GM19240 (cell line): ENCODE measurements at regions not wholly inside any gene's neighbourhood (a gene's known extent, or its start where the extent isn't known, plus 50 kb on each side); places are given as distances from the start of the nearest gene placed in this dataset.
"Not testable (repeated sequence)": the region's sequence is repeated elsewhere in the genome, so short reads cannot be mapped to it uniquely, and the experiment has no call there.

Experiments
- DNase-seq: peaks from one replicate; pipeline ENCODE4 v3.0.0; 2011; ENCODE audit warnings: low spot score; ENCODE audit not compliant: insufficient read length

DNA sequence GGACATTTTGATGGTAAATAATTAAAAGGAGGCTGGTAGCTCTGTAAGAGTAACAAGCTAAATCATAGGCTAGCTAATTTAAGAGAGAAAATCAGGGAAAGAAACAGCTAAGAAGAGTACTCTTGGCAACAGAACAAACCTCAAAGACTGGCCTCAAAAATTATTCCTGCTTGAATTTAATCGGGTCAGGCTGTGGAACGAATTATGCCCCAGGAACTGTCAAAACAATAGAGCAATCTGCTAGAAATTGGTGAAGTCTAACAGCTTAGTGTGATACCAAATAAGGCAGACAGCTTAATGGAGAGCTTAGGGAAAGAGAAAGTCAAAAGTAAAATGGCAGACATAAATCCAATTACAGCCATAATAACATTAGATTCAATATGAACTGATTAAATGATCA lies 215.7 kb downstream of the MREG start:
- DNase-seq, result no peak

DNA sequence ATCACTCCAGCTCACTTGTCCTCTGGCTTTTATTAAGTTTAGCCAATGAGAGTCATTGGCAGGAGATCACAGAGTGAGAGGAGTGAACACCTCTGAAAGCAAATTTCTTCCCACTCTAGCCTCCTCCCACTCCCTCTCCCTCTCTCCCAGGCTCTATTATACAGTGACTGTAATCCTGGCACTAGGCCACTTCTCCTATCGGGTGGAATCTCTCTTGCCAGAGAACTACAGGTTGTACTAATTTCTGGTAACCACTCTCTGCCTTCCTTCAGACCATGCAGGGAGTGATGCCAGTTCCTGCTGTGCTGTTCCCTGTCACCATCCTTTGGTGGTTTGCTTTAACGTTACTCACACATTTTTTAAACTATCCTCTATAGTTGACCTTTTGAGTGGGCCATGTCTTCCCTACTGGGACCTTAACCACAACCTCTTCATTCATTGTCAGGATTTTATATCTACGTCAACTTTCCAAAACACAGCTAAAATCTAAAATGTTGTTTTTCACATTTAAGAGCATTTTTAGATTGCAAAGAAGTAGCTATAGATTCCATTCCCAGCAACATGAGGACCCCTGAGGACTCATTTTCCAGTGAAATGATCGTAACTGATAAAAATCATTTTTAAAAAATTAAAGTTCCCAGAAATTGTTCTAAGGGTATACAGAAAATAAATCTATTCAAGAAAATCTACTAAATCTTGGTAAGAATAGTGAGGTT lies 217.1 kb downstream of the MREG start:
- DNase-seq, result no peak

DNA sequence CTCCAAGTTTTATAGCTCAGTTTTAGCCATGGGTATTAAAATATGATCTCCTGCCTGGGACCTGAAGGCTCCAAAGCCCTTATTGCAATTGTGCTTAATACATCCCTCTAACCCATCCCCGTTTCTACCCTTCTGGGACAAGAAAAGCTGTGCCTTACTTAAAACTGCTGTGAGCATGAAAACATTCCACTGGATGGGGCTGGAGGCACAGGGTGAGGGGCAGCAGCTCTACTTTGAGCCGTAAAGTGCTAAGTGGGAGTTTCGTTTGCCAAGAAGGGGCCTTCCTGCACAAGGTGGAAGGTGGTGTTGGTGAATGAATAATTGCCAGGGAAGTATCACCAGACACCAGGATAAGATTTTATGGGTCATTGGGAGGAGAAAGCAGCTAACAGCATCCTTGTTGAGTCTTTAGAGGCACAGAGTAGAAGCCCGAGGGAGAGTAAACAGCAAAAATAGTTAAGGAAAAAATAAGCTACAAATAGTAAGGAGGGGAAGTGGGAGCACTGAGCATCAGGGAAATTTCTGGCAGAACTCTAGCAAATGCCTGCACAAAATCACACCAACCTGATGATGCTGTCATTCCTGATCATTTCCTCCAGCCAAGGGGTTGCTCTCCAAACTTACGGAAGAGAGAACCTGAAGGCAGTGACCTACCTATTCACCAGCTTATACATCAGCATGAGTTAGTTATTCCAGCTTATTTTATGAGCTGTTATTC lies 218.4 kb downstream of the MREG start:
- no peak for DNase-seq

DNA sequence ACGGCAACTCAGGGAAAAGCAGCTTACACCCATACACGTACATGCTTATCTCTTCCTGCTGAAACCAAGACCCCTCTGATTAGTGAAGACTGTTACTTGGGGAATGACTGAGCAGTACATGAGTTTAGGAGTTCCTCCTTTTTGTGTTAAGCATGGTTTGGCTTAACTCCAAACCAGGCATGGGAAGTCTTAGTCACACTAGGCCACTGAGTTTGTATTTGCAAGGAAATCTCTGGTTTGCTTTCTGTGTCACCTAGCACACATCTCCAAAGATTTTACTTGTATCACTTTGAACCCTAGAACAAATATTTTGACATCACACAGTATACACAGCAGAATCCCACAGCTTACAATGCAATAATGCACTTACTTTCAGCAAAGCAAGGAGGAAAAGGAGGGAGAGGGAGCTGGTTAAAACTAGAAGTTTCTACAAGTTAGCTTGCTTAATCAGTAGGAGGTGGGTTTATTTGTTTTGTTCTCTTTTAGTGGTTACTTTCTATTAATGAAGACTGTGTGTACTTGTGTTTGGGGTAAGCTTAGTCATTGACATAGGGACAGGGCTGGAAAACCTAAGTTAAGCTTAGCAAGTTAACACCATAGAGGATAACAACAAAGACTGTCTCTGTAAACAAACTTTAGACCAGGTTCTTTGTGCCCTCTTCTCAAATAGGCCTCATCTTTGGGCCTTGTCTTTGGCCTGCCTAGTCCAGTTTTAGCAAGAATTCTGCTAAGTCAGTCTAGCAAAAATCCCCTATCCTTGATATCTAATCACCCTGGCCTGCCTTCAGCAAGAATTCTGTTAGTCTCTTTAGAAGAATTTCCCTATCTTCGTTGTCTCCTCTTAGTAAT lies 219.4 kb downstream of the MREG start:
- no peak for DNase-seq

DNA sequence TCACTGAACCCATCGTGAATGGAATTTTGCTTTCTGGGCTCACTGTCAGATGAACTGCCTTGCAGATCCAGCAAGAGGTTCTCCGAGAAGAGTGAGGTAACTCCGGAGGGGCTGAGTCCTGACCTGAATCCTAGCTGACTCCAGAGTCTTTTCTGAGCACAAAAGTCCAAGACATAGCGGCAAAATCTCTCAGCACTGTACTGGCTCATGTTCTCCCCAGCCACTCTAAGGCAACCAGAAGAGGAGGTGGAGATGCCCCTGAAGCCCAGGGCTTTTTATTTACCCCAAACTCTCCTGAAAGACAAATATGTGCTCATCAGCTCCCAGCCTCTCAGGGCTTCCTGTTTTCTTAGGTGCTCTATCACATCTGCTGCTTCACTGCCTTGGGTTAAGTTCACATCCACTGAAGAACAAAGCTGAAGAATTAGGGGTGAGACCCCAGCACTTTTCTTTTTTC lies 221.8 kb downstream of the MREG start:
- DNase-seq, result no peak

DNA sequence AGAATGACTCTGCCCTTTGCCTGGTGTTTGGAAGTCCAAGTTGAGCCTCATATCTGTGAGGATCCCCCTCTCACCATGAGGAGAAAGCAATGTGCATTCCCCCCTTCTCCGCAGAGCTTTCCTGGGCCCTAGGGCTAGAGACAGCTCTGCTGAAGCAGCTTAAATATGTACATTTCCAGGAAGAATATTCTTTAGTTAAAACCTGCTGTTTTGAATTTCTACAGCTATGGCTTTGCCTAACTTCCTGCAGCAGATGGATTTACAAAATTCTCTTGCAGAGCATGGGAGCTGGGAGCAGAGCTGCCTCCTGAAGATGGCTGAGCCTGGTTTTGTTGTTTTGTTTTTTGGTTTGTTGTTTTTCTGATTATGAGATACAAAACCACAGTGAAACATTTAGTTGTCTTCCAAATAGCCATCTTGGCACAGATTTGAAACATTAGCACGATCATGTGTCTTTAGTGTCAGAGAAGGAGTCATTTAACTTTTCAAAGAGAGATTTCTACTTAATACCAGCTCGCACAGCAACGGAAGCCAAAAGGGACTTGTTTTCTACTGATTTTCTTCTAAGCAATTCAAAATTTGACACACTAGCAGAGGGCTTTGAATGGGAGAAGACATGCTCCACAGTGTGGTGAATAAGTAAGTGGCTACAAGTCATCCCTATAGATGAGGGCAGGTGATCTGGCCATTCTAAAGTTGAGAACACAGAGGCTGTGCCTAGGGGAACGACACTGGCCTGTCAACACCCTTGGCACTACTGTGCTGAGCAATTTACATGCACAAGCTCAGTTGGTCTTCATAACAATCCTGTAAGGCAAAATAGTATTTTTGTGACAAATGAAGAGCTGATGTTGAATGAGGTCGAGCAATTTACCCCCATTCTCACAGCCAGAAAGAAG lies 222.6 kb downstream of the MREG start:
- DNase-seq, result no peak

DNA sequence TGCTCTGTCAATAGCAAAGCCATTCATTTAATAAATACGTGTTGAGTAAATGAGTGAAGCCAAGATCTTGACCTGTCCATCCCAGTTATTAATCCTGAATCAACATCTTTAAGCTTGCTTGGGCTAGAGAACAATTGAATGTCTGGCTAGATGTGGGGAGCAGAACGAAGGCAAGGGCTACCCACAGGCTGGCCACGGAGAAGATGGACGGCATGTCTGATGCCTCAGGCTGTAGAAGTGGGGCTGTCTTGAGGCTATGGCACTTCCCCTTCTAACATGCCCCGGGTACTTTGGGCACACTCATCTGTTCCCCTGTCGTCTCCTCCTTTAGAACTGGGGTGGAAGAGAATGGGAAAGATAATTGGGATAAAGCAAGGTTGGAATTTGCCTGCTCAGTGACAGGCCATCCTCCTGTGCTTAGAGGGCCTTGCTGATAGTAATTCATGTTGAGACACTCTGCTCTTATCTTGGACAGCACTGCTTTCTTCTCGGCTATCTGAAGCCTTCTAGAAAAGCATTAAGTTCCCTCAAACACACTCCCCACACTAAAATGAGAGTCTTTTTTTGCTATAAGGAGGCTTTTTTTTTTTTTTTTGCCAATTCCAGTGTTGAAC lies 225.7 kb downstream of the MREG start:
- no peak for DNase-seq

DNA sequence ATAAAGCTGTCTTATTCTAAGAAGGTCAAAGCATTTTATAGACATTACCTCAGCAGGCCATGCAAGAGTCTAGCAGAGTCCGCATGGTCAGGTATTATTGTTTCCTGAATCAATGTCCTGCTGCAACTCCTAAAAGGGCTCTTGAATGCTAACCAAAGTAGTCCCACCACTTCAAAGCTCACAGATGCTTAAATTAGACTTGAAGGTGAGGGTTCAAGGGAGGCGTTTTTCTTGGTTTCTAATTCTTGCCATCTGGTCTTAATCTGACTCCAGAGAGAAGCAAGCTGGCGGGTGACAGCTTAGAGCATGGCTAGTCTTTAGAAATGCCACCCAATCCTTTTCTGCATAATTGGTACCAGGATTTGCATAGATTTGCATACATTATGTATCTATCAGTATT lies 226.3 kb downstream of the MREG start:
- no peak for DNase-seq

DNA sequence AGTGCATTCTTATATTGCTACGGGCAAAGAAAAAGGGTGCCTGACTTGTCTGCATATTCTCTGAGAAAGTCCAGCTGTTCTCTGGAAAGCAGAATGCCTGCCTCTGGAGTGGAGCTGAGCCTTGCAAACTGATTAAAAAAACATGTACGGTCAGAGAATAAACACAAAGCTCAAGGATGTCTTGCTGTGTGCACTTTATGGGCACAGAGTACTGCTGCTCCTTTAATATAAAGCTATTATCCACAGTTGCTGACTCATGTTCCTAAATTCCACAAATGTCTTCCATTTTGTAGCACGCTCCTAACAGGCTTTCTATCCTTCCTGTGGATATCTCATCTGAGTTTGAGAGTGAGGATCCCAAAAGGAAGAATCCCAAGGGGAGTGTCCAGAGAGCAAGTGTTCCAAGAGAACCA lies 229.0 kb downstream of the MREG start:
- no peak for DNase-seq

DNA sequence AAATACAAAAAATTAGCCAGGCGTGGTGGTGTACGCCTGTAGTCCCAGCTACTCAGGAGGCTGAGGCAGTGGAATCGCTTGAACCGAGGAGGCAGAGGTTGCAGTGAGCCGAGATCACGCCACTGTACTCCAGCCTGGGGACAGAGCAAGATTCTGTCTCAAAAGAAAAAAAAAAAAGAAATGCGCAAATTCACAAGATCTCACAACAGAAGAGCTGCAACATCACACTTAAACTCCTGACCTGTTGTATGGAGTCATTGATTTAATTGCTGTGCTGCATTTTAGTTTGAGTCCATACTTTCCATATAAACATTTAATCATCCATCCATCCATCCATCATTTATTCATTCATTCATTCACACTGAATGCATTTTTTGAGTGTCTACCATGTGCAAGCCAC lies 229.7 kb downstream of the MREG start:
- not testable (repeated sequence) for DNase-seq

DNA sequence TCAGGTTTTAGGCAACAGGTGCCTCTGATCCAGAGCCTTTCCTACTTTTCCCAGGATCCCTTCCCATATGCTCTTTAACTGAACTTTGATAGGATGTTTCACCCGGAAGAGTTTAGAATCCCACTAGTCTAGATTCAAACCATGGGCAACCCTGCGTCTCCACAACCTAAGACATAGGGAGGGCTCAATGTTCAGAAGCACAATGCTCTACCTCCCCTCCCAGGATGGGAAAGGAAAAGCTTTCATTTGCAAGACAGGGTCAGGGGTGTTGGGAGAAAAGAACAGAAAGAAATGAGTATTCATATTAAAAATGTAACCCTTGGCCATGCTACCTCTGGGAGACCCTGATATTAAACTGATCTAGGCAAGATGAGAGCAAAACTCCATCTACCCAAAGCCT lies 230.4 kb downstream of the MREG start:
- no peak for DNase-seq

DNA sequence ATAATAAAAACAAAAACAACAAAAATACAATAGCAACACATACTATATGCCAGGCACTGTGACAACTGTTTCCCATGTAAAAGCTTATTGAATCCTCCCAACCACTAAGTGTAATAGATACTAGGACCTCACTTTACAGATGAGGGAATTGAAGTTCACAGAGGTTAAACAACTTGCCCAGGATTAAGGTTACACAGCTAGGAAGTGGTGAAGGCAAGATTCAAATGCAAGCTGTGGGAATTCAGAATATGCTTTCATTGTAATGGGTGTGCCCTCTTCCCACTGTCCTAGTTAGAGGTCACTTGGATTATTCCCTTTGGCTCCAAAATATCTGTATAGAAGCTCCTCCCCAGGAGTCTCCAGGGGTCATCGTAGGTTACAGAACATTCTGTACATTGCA lies 231.1 kb downstream of the MREG start:
- DNase-seq, result no peak

DNA sequence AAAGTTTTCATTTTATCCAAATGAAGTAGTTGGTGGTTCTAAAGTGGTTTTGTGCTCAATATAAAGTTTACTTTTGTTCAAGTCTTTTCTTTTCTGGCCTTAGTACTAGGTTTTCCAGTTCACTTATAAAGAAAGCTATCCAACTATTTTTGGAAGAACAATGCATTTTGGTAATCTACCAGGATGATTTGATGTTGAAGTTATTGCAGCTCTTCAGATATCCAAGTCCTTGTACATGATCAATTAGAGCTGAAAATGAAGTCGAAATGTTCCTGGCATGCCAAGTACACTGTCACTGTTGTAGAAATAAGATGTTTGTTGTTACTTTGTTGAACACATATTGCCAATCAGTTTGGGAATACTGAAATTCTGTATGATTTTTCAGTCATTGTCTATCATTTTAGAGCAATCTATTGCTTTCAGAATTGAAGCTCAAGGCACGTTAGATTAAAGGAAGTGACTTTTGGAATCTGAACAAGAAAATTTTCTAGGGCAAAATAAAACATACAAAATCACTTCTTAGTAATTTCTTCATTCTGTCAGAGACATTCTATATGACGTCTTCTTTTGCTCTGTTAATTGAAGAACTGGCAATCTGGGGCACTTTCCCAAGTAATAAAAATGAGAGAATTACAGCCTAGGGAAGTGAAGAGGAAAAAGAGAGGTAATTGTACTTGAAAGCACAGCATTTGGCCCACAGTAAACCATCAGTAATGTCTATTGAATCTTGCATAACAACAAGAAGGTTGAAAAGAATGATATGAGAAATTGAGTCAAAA lies 232.3 kb downstream of the MREG start:
- no peak for DNase-seq

DNA sequence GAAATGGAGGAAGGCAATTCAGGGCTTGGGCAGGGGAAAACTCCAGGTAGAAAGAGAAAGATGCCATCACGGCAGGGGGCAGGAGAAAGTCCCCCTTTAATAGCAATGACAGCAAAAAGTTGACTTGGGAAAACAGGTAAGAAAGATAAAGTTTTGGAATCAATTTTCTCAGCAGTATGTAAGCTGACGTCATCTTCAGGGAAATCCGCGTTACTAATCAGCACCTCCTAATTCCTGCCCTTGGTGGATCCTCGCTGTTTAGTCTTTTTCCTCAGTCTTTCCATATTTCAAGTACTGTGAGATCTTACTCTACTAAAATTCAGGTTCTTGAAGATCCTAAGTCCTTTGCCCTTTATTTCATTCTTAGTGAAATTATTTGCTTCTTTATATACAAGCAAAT lies 233.0 kb downstream of the MREG start:
- DNase-seq, result no peak

DNA sequence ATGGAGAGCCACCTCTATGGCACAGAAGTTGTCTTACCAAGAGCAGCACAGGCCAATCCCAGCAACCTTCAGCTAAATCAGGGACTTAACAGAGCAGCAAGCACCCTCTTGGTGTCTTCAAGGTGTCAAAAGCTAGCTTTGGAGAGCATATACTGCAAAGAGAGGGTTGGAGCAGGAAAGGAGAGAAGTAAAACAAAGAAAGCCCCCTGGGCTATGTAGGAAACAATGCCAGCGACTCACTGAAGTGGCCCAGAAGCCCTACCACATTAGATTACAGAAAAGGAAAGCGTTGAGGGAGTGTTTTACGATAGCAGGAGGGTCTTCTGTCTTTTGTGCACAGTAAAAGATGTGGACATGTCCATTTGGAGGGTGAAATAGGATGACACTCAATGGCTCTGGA lies 233.4 kb downstream of the MREG start:
- DNase-seq, result no peak

DNA sequence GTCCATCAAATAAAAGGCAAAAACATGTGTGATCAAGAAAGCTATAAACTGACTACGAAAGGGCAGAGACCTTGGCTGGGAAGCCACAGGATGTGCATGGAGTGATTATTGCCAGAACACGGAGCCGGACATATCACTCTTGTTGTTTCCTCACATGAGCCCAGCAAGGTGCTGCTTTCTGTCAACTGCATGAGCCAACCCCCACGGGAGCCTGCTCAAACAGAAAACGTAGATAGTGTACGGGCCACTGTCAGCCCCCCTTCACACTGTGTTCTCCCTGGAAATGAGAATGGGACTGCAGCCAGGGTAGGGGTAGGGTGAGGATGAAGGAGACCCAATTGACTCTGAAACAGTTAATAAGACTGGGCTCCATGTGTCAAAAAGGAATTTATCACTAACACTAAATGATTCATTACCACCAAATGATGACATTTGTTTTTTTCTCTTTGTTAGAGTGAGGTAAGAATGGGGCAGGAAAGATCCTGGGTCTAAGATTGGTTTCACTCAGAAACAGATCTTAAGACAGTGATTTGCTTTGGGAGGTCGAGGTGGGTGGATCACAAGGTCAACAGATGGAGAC lies 235.8 kb downstream of the MREG start:
- no peak for DNase-seq

DNA sequence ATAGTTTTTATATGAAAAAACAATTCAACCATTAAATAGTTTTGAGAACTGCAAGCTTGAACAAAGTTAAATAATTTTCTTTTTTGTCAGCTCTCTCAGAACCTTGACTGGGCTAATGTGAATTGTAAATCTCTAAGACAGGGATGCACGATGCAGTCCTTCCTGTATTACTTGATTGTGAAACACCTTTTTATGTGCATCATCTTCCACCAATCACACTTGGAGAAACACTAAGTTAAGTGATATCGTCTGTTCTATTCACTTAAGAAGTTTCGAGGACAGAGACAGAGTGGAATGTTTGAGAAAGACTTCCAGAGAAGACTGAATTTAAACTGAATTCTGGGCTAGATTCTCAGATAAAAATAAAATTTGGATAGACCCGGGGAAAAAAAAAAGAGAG lies 238.2 kb downstream of the MREG start:
- no peak for DNase-seq

DNA sequence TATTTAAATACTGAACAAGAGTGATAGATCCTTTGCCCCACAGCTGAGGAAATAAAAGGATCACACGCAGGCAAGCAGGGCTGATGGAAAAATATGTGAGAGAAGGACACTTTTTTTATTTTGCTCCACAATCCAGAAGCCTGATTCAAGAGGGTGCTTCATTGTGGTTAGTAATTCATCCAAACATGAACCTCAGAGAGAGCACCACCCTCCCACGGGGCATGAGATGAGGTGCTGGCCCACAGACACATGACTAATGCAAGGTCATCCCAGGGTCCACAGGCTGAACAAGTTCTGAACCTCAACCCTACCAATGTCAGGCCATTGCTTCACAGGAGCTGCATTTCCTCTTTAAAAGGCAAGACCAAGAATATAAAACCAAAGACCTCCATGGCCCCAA lies 239.6 kb downstream of the MREG start:
- no peak for DNase-seq
